HEK293 (cell line): ENCODE measurements at regions not wholly inside any gene's neighbourhood (a gene's known extent, or its start where the extent isn't known, plus 50 kb on each side); places are given as distances from the start of the nearest gene placed in this dataset.

Experiments
- HOXC10 ChIP-seq: sonication (generic); formaldehyde crosslinking; IDR thresholded peaks from 2 replicates; pipeline ENCODE4 v1.8.1; 2023; ENCODE audit warnings: mild to moderate bottlenecking, missing genetic modification reagents
- MEIS1 ChIP-seq: sonication (generic); formaldehyde crosslinking; IDR thresholded peaks from 2 replicates; pipeline ENCODE4 v1.8.1; 2022; ENCODE audit warnings: missing genetic modification reagents, mild to moderate bottlenecking, borderline replicate concordance
- TF ChIP-seq, protein P1 (sequence below): fragments of 450-650 bp; formaldehyde crosslinking; IDR thresholded peaks from 2 replicates; pipeline ENCODE4 v1.5.1; 2016; ENCODE audit warnings: missing biosample characterization, missing genetic modification characterization

DNA sequence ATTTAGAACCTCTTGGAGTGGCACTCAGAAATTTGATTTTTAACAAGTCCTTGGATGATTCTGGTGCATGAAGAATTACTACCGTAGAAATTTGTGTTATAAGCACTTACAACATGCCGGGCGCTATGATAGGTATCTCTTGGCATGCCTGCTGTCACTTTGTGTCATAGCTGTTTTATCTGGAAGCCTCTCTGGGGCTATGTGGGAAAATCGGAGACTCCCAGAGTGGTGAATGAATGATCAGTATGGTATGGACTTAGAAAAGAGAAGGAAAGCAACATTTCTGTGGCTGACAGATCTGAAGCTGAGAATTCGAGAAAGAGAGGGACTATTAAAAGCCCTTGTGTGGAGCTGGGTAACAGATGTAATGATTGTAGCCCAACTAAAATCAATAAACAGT is 177.4 kb upstream of the MAMLD1 start:
- TF ChIP-seq HOXC10 (CRISPR knock-in tag), result no peak
- TF ChIP-seq, protein P1, sequence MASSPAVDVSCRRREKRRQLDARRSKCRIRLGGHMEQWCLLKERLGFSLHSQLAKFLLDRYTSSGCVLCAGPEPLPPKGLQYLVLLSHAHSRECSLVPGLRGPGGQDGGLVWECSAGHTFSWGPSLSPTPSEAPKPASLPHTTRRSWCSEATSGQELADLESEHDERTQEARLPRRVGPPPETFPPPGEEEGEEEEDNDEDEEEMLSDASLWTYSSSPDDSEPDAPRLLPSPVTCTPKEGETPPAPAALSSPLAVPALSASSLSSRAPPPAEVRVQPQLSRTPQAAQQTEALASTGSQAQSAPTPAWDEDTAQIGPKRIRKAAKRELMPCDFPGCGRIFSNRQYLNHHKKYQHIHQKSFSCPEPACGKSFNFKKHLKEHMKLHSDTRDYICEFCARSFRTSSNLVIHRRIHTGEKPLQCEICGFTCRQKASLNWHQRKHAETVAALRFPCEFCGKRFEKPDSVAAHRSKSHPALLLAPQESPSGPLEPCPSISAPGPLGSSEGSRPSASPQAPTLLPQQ (tag by site-specific recombination), result no peak
- TF ChIP-seq MEIS1 (CRISPR knock-in tag), result no peak
